Fibroblast of lung (primary cell): ENCODE measurements at regions not wholly inside any gene's neighbourhood (a gene's known extent, or its start where the extent isn't known, plus 50 kb on each side); places are given as distances from the start of the nearest gene placed in this dataset.
"Not testable (repeated sequence)": the region's sequence is repeated elsewhere in the genome, so short reads cannot be mapped to it uniquely, and the experiment has no call there.

Source experiments
- DNase-seq, 2 donors: peaks; one replicate each; pipeline versions ENCODE4 v3.0.0 to v3.0.0-alpha.2; 2010; ENCODE audit warnings: low read depth in 2 of 2
- H2AFZ ChIP-seq: 2 replicates; pipeline ENCODE4 v1.5.1; 2012; ENCODE audit warnings: low read length, control low read depth, inconsistent platforms
- H3K27ac ChIP-seq: 2 replicates; pipeline ENCODE4 v1.5.1; 2011; ENCODE audit warnings: low read length, control low read depth; ENCODE audit not compliant: insufficient read depth
- H3K27me3 ChIP-seq: 2 replicates; pipeline ENCODE4 v1.5.1; 2011; ENCODE audit warnings: mild to moderate bottlenecking, low read length; ENCODE audit not compliant: control insufficient read depth, insufficient read depth
- H3K36me3 ChIP-seq: 2 replicates; pipeline ENCODE4 v1.5.1; 2011; ENCODE audit warnings: low read length; ENCODE audit not compliant: control insufficient read depth, insufficient read depth
- H3K4me1 ChIP-seq: 2 replicates; pipeline ENCODE4 v1.5.1; 2011; ENCODE audit warnings: low read length; ENCODE audit not compliant: control insufficient read depth, insufficient read depth; ENCODE audit errors: extremely low read depth
- H3K4me2 ChIP-seq: 2 replicates; pipeline ENCODE4 v1.5.1; 2011; ENCODE audit warnings: low read length, control low read depth; ENCODE audit not compliant: insufficient read depth; ENCODE audit errors: extremely low read depth
- H3K4me3 ChIP-seq, 4 experiments: fragments of 200-600 bp in 1 of 4; sonication (generic) in 1 of 4; replicated peaks in 1 of 4; 2 replicates each; pipeline ENCODE4 v1.5.1; 2011 to 2016; ENCODE audit warnings: low read length in 4 of 4, low read depth in 3 of 4, mild to moderate bottlenecking in 3 of 4, control low read depth in 2 of 4, inconsistent platforms in 1 of 4, mixed read lengths in 1 of 4; ENCODE audit not compliant: insufficient read depth in 1 of 4; ENCODE audit errors: control extremely low read depth in 1 of 4
- H3K79me2 ChIP-seq: 2 replicates; pipeline ENCODE4 v1.5.1; 2012; ENCODE audit warnings: mild to moderate bottlenecking, low read length, inconsistent platforms; ENCODE audit not compliant: control insufficient read depth, insufficient read depth
- H3K9ac ChIP-seq: 2 replicates; pipeline ENCODE4 v1.5.1; 2011; ENCODE audit warnings: mild to moderate bottlenecking, low read length, control low read depth; ENCODE audit not compliant: insufficient read depth
- H3K9me3 ChIP-seq: 2 replicates; pipeline ENCODE4 v1.5.1; 2012; ENCODE audit warnings: low read depth, low read length; ENCODE audit not compliant: control insufficient read depth, insufficient read depth
- H4K20me1 ChIP-seq: 2 replicates; pipeline ENCODE4 v1.5.1; 2011; ENCODE audit warnings: low read length; ENCODE audit not compliant: control insufficient read depth, insufficient read depth; ENCODE audit errors: extremely low read depth
- EZH2 ChIP-seq: IDR thresholded peaks from 2 replicates; pipeline ENCODE4 v1.5.1; 2012; ENCODE audit warnings: low read length, control low read depth, mild to moderate bottlenecking; ENCODE audit errors: missing control alignments
- TF ChIP-seq, protein P1 (sequence below), 2 donors: IDR thresholded peaks in 1 of 2; conservative IDR thresholded peaks in 1 of 2; 1 replicate in 1 of 2; 2 replicates in 1 of 2; pipeline ENCODE4 v1.5.1; 2011 to 2012; ENCODE audit warnings: low read length in 2 of 2, control low read depth in 1 of 2, inconsistent platforms in 1 of 2, low read depth in 1 of 2, mild to moderate bottlenecking in 1 of 2

DNA sequence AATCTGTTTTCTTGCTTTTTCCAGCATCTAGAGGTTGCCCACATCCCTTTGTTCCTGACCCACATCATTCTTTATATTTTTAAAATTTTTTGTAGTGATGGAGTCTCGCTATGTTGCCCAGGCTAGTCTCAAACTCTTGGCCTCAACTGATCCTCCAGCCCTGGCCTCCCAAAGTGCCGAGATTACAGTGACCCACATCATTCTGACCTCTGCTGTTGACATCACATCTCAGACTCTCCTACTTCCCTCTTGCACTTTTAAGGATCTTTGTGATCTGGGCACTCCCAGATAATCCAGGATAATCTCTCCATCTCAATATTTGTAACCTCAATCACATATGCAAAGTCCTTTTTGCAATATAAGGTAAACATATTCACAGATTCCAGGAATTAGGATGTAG lies 266.6 kb downstream of the MEX3B start:
- H3K4me2 ChIP-seq, result no peak overlapping the region
- TF ChIP-seq EZH2, result no peak
- TF ChIP-seq, protein P1, sequence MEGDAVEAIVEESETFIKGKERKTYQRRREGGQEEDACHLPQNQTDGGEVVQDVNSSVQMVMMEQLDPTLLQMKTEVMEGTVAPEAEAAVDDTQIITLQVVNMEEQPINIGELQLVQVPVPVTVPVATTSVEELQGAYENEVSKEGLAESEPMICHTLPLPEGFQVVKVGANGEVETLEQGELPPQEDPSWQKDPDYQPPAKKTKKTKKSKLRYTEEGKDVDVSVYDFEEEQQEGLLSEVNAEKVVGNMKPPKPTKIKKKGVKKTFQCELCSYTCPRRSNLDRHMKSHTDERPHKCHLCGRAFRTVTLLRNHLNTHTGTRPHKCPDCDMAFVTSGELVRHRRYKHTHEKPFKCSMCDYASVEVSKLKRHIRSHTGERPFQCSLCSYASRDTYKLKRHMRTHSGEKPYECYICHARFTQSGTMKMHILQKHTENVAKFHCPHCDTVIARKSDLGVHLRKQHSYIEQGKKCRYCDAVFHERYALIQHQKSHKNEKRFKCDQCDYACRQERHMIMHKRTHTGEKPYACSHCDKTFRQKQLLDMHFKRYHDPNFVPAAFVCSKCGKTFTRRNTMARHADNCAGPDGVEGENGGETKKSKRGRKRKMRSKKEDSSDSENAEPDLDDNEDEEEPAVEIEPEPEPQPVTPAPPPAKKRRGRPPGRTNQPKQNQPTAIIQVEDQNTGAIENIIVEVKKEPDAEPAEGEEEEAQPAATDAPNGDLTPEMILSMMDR (conservative IDR thresholded peaks at IDR 0.05 in 1 of 2, IDR thresholded peaks at IDR 0.05 in 1 of 2; ENCODE audit: low read depth in 1 of 2, low read length in 2 of 2), result no peak
- H3K27ac ChIP-seq, result no peak overlapping the region
- DNase-seq, result no peak
- no peak overlapping the region for H2AFZ ChIP-seq
- no peaks in the 10 kb centered on the region for H3K27me3 ChIP-seq
- H3K4me1 ChIP-seq, result no peaks in the 10 kb centered on the region
- H3K4me3 ChIP-seq, result no peak overlapping the region
- H4K20me1 ChIP-seq, result no peaks in the 10 kb centered on the region
- no peak overlapping the region for H3K9ac ChIP-seq
- H3K9me3 ChIP-seq, result no peaks in the 10 kb centered on the region
- no peaks in the 10 kb centered on the region for H3K79me2 ChIP-seq
- H3K36me3 ChIP-seq, result no peaks in the 10 kb centered on the region

DNA sequence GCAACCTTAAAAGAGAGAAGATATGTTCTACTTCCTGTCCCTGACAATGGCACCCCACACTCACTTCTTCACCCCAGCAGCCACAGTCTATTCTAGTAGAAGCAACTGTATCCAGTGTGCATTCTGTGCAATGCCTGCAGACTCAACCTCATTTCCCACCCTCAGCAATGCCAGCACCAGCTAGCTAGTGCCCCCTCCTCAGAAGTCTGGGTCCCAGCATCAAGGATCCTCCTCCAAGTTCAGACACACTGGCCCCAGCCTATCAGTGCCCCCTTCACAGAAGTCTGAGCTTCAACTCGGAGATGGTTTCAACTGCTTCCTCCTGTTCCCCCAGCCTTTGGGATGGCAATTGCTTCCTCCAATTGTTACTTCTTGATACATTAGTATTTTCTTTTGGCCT lies 268.3 kb downstream of the MEX3B start:
- Histone ChIP-seq H3K4me2 (no peak overlapping the region), H3K27me3 (no peaks in the 10 kb centered on the region), H3K36me3 (no peaks in the 10 kb centered on the region), H3K79me2 (no peaks in the 10 kb centered on the region), H3K4me3 (no peak overlapping the region), H2AFZ (no peak overlapping the region), H3K27ac (no peak overlapping the region), H3K4me1 (no peaks in the 10 kb centered on the region), H4K20me1 (no peaks in the 10 kb centered on the region), H3K9me3 (no peaks in the 10 kb centered on the region), H3K9ac (no peak overlapping the region)
- no peak for TF ChIP-seq EZH2
- TF ChIP-seq, protein P1 (conservative IDR thresholded peaks at IDR 0.05 in 1 of 2, IDR thresholded peaks at IDR 0.05 in 1 of 2; ENCODE audit: low read depth in 1 of 2, low read length in 2 of 2), result no peak
- no peak for DNase-seq

DNA sequence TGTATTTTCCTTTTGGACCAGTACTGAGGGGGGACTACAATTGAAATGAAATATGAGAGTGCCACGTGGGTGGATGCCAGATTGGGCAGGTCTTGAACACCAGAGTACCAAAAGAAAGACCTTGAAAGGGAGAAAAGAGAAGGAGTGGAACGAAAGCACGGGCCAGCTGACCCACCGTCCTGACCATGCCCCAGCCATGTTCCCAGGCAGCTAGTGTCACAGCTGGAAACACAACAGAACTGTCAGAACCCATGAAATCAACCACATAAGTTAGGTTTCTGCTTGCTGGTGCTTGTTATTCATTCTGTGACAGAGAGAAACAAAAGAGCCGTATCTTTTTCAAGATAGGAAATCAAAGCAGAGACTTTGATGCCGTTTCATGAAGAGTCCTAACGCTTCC lies 268.8 kb downstream of the MEX3B start:
- no peak for DNase-seq
- Histone ChIP-seq H3K79me2 (no peaks in the 10 kb centered on the region), H2AFZ (no peak overlapping the region), H3K9ac (no peak overlapping the region), H3K36me3 (no peaks in the 10 kb centered on the region), H3K27ac (no peak overlapping the region), H3K4me1 (no peaks in the 10 kb centered on the region), H3K4me3 (no peak overlapping the region), H4K20me1 (no peaks in the 10 kb centered on the region), H3K27me3 (no peaks in the 10 kb centered on the region), H3K9me3 (no peaks in the 10 kb centered on the region), H3K4me2 (no peak overlapping the region)
- no peak for TF ChIP-seq EZH2
- TF ChIP-seq, protein P1 (conservative IDR thresholded peaks at IDR 0.05 in 1 of 2, IDR thresholded peaks at IDR 0.05 in 1 of 2; ENCODE audit: low read depth in 1 of 2, low read length in 2 of 2), result no peak

DNA sequence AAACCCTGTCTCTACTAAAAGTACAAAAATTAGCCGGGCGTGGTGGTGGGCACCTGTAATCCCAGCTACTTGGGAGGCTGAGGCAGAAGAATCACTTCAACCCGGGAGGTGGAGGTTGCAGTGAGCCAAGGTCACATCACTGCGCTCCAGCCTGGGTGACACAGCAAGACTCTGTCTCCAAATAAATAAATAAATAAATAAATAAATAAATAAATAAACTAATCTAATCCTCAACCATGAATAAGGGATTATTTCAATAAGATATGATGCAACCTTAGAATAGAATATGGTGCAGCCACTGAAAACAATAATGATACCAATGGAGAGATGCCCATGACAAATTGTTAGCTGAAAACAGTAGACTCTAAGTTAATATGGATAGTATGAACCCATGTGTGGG lies 270.0 kb downstream of the MEX3B start:
- not testable (repeated sequence) for H3K9ac ChIP-seq, H3K27me3 ChIP-seq, H3K4me3 ChIP-seq, H3K27ac ChIP-seq, H3K4me1 ChIP-seq, H4K20me1 ChIP-seq, H3K79me2 ChIP-seq, H2AFZ ChIP-seq, H3K36me3 ChIP-seq, H3K4me2 ChIP-seq, H3K9me3 ChIP-seq, DNase-seq
